ENCODE measurements at regions not wholly inside any gene's neighbourhood (a gene's known extent, or its start where the extent isn't known, plus 50 kb on each side); places are given as distances from the start of the nearest gene placed in this dataset.

- Histone ChIP-seq H3K4me1 (no peaks in the 10 kb centered on the region), H3K27me3 (no peaks in the 10 kb centered on the region), H3K27ac (no peak overlapping the region), H3K4me3 (no peak overlapping the region), H3K9me3 (no peaks in the 10 kb centered on the region), H3K36me3 (no peaks in the 10 kb centered on the region)
- in situ Hi-C loops (cut with MboI; ENCODE audit: low pct_ligation_motif_present in 1 of 4, low pct_unique_long_range_greater_than_20kb in 1 of 4, low sequenced_read_pairs in 3 of 4), result no loop called here
- DNase-seq, result no peak
- intact Hi-C loops (cut with DNase I; ENCODE audit: low total_unique reads), result loop anchor here (5.0 kb wide), 1 partner anchor 185 kb away; no protein-coding TSS in a partner anchor
- WGBS, 2 donors (ENCODE audit: low coverage in 1 of 2), result 82 to 88% methylated on average over 1 of the region's 1 CpG
- TF ChIP-seq POLR2A (IDR thresholded peaks at IDR 0.05), result no peak
- TF ChIP-seq EP300 (IDR thresholded peaks at IDR 0.05; ENCODE audit: low read depth), result no peak
- no peak for TF ChIP-seq POLR2AphosphoS5 (IDR thresholded peaks at IDR 0.05)
- no peak for TF ChIP-seq CTCF (IDR thresholded peaks at IDR 0.05)
Measured at GRCh38 chr9:80787636-80788035, 901.7 kb downstream of the TLE1 start.

GRCh38 chr9:80784647-80785046, 904.7 kb downstream of the TLE1 start:
- no peak for DNase-seq
- Histone ChIP-seq H3K27me3 (no peaks in the 10 kb centered on the region), H3K27ac (no peak overlapping the region), H3K4me1 (no peaks in the 10 kb centered on the region), H3K36me3 (no peaks in the 10 kb centered on the region), H3K9me3 (no peaks in the 10 kb centered on the region), H3K4me3 (no peak overlapping the region)
- TF ChIP-seq POLR2A (IDR thresholded peaks at IDR 0.05) (no peak), CTCF (IDR thresholded peaks at IDR 0.05) (no peak), EP300 (IDR thresholded peaks at IDR 0.05; ENCODE audit: low read depth) (no peak), POLR2AphosphoS5 (IDR thresholded peaks at IDR 0.05) (no peak)
- in situ Hi-C loops (cut with MboI; ENCODE audit: low pct_ligation_motif_present in 1 of 4, low pct_unique_long_range_greater_than_20kb in 1 of 4, low sequenced_read_pairs in 3 of 4) (no loop called here), intact Hi-C loops (cut with DNase I; ENCODE audit: low total_unique reads) (loop anchor here (5.0 kb wide), 1 partner anchor 182 kb away; no protein-coding TSS in a partner anchor)

- no peak overlapping the region for H3K27ac ChIP-seq
- H3K36me3 ChIP-seq, result no peaks in the 10 kb centered on the region
- no peak for DNase-seq
- no peaks in the 10 kb centered on the region for H3K4me1 ChIP-seq
- in situ Hi-C loops (cut with MboI; ENCODE audit: low pct_ligation_motif_present in 1 of 4, low pct_unique_long_range_greater_than_20kb in 1 of 4, low sequenced_read_pairs in 3 of 4), result no loop called here
- no peaks in the 10 kb centered on the region for H3K27me3 ChIP-seq
- H3K4me3 ChIP-seq, result no peak overlapping the region
- H3K9me3 ChIP-seq, result no peaks in the 10 kb centered on the region
- intact Hi-C loops (cut with DNase I; ENCODE audit: low total_unique reads), result no loop called here
- TF ChIP-seq CTCF (IDR thresholded peaks at IDR 0.05) (no peak), POLR2A (IDR thresholded peaks at IDR 0.05) (no peak), POLR2AphosphoS5 (IDR thresholded peaks at IDR 0.05) (no peak), EP300 (IDR thresholded peaks at IDR 0.05; ENCODE audit: low read depth) (no peak)
Measured at GRCh38 chr9:80775971-80776370, 913.4 kb downstream of the TLE1 start.

- no peaks in the 10 kb centered on the region for H3K9me3 ChIP-seq
- no peaks in the 10 kb centered on the region for H3K36me3 ChIP-seq
- in situ Hi-C loops (cut with MboI; ENCODE audit: low pct_ligation_motif_present in 1 of 4, low pct_unique_long_range_greater_than_20kb in 1 of 4, low sequenced_read_pairs in 3 of 4) (no loop called here), intact Hi-C loops (cut with DNase I; ENCODE audit: low total_unique reads) (no loop called here)
- no peak for DNase-seq
- no peaks in the 10 kb centered on the region for H3K4me1 ChIP-seq
- H3K27ac ChIP-seq, result no peak overlapping the region
- 93% methylated on average over 2 of the region's 2 CpGs; no CpG with 5 or more reads in 1 of the 2 donors for WGBS, 2 donors (ENCODE audit: low coverage in 1 of 2)
- H3K27me3 ChIP-seq, result no peaks in the 10 kb centered on the region
- TF ChIP-seq POLR2A (IDR thresholded peaks at IDR 0.05) (no peak), POLR2AphosphoS5 (IDR thresholded peaks at IDR 0.05) (no peak), CTCF (IDR thresholded peaks at IDR 0.05) (no peak), EP300 (IDR thresholded peaks at IDR 0.05; ENCODE audit: low read depth) (no peak)
- no peak overlapping the region for H3K4me3 ChIP-seq
Measured at GRCh38 chr9:80775530-80775929, 913.8 kb downstream of the TLE1 start.

Measured in transverse colon (tissue), 4 donors.